ENCODE measurements at regions not wholly inside any gene's neighbourhood (a gene's known extent, or its start where the extent isn't known, plus 50 kb on each side); places are given as distances from the start of the nearest gene placed in this dataset.

- Histone ChIP-seq H3K27ac (ENCODE audit: insufficient read depth, low read length, poor library complexity, severe bottlenecking) (no peak overlapping the region), H3K4me1 (ENCODE audit: control insufficient read depth, insufficient read depth, low read length, poor library complexity, severe bottlenecking) (no peaks in the 10 kb centered on the region), H3K9me3 (ENCODE audit: control insufficient read depth, low read length) (no peaks in the 10 kb centered on the region), H3K4me3 (ENCODE audit: insufficient read depth, low read depth, low read length, poor library complexity, severe bottlenecking) (no peak overlapping the region), H3K36me3 (ENCODE audit: control insufficient read depth, insufficient read depth, low read length) (no peaks in the 10 kb centered on the region), H3K27me3 (replicated peaks; ENCODE audit: control insufficient read depth, insufficient read depth, low read length, poor library complexity, severe bottlenecking) (no peaks in the 10 kb centered on the region)
- no peak for DNase-seq
Observed at GRCh38 chr1:193736507-193736906, 550.1 kb upstream of the B3GALT2 start.

- Histone ChIP-seq H3K27me3 (replicated peaks; ENCODE audit: control insufficient read depth, insufficient read depth, low read length, poor library complexity, severe bottlenecking) (no peaks in the 10 kb centered on the region), H3K9me3 (ENCODE audit: control insufficient read depth, low read length) (no peaks in the 10 kb centered on the region), H3K27ac (ENCODE audit: insufficient read depth, low read length, poor library complexity, severe bottlenecking) (no peak overlapping the region), H3K4me1 (ENCODE audit: control insufficient read depth, insufficient read depth, low read length, poor library complexity, severe bottlenecking) (no peaks in the 10 kb centered on the region), H3K4me3 (ENCODE audit: insufficient read depth, low read depth, low read length, poor library complexity, severe bottlenecking) (no peak overlapping the region), H3K36me3 (ENCODE audit: control insufficient read depth, insufficient read depth, low read length) (no peaks in the 10 kb centered on the region)
- no peak for DNase-seq
Observed at GRCh38 chr1:193733674-193734073, 547.3 kb upstream of the B3GALT2 start.

DNA sequence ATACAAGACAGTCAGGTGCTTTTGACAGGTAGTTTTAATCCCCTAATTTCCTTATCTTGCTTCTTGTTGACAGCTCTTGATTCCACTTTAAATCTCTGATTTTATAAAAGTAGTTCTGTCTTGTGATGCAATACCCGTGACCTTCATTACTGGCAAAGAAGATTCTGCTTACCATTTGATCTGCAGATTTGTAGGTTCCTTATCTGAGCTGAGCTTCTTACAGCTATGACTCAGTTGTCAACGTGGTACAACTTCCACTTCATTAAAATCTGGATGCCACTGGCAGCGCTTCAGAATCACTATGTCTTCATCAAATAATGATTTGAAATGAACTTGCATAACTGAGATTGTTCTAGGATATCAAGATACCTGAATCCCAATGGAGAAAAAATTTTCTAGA is 543.6 kb upstream of the B3GALT2 start:
- no peaks in the 10 kb centered on the region for H3K4me1 ChIP-seq (ENCODE audit: control insufficient read depth, insufficient read depth, low read length, poor library complexity, severe bottlenecking)
- no peaks in the 10 kb centered on the region for H3K27me3 ChIP-seq (replicated peaks; ENCODE audit: control insufficient read depth, insufficient read depth, low read length, poor library complexity, severe bottlenecking)
- no peak overlapping the region for H3K27ac ChIP-seq (ENCODE audit: insufficient read depth, low read length, poor library complexity, severe bottlenecking)
- no peak overlapping the region for H3K4me3 ChIP-seq (ENCODE audit: insufficient read depth, low read depth, low read length, poor library complexity, severe bottlenecking)
- no peak for DNase-seq
- no peaks in the 10 kb centered on the region for H3K9me3 ChIP-seq (ENCODE audit: control insufficient read depth, low read length)
- no peaks in the 10 kb centered on the region for H3K36me3 ChIP-seq (ENCODE audit: control insufficient read depth, insufficient read depth, low read length)

DNA sequence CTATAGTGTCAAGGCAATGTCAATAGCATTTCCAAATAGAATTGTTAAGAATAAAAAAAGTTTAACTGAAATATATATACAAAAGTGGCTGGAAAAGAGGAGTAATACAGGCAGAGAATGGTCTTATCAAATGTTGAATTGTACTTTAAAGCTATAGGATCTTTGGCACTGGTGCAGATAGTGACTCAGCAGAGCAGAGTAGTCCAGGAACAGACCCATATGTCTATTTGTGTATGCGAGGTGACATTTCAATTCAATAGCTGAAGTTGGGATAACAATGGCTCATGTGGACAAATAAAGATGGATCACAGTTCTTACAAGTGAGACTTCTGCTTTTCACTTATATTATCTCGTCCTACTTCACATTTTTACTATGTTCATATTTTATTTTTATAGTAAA is 543.0 kb upstream of the B3GALT2 start:
- Histone ChIP-seq H3K9me3 (ENCODE audit: control insufficient read depth, low read length) (no peaks in the 10 kb centered on the region), H3K4me3 (ENCODE audit: insufficient read depth, low read depth, low read length, poor library complexity, severe bottlenecking) (no peak overlapping the region), H3K4me1 (ENCODE audit: control insufficient read depth, insufficient read depth, low read length, poor library complexity, severe bottlenecking) (no peaks in the 10 kb centered on the region), H3K27me3 (replicated peaks; ENCODE audit: control insufficient read depth, insufficient read depth, low read length, poor library complexity, severe bottlenecking) (no peaks in the 10 kb centered on the region), H3K27ac (ENCODE audit: insufficient read depth, low read length, poor library complexity, severe bottlenecking) (no peak overlapping the region), H3K36me3 (ENCODE audit: control insufficient read depth, insufficient read depth, low read length) (no peaks in the 10 kb centered on the region)
- no peak for DNase-seq

GRCh38 chr1:193727850-193728249 is 541.4 kb upstream of the B3GALT2 start:
- DNase-seq, result no peak
- Histone ChIP-seq H3K27me3 (replicated peaks; ENCODE audit: control insufficient read depth, insufficient read depth, low read length, poor library complexity, severe bottlenecking) (no peaks in the 10 kb centered on the region), H3K27ac (ENCODE audit: insufficient read depth, low read length, poor library complexity, severe bottlenecking) (no peak overlapping the region), H3K9me3 (ENCODE audit: control insufficient read depth, low read length) (no peaks in the 10 kb centered on the region), H3K36me3 (ENCODE audit: control insufficient read depth, insufficient read depth, low read length) (no peaks in the 10 kb centered on the region), H3K4me1 (ENCODE audit: control insufficient read depth, insufficient read depth, low read length, poor library complexity, severe bottlenecking) (no peaks in the 10 kb centered on the region), H3K4me3 (ENCODE audit: insufficient read depth, low read depth, low read length, poor library complexity, severe bottlenecking) (no peak overlapping the region)

DNA sequence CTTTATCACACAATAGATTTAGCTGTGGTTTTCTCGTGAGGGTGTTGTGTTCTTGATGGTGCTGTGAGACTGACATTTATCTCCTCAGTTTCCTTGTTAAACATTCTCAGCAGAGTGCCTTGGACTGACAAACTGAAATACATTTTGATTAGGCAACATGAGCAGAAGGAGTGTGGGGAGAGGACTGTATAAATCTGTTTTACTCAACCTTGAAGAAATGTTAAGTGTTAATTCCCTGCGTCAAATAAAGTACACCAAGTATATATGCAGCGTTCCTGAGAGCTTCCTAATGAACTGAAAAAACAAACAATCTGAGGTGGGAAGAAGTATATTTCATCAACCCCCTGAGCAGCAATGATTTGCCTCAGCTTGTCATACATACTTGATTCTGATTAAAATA is 540.3 kb upstream of the B3GALT2 start:
- H3K4me1 ChIP-seq (ENCODE audit: control insufficient read depth, insufficient read depth, low read length, poor library complexity, severe bottlenecking), result no peaks in the 10 kb centered on the region
- H3K36me3 ChIP-seq (ENCODE audit: control insufficient read depth, insufficient read depth, low read length), result no peaks in the 10 kb centered on the region
- no peaks in the 10 kb centered on the region for H3K9me3 ChIP-seq (ENCODE audit: control insufficient read depth, low read length)
- no peak for DNase-seq
- H3K27ac ChIP-seq (ENCODE audit: insufficient read depth, low read length, poor library complexity, severe bottlenecking), result no peak overlapping the region
- no peak overlapping the region for H3K4me3 ChIP-seq (ENCODE audit: insufficient read depth, low read depth, low read length, poor library complexity, severe bottlenecking)
- no peaks in the 10 kb centered on the region for H3K27me3 ChIP-seq (replicated peaks; ENCODE audit: control insufficient read depth, insufficient read depth, low read length, poor library complexity, severe bottlenecking)

DNA sequence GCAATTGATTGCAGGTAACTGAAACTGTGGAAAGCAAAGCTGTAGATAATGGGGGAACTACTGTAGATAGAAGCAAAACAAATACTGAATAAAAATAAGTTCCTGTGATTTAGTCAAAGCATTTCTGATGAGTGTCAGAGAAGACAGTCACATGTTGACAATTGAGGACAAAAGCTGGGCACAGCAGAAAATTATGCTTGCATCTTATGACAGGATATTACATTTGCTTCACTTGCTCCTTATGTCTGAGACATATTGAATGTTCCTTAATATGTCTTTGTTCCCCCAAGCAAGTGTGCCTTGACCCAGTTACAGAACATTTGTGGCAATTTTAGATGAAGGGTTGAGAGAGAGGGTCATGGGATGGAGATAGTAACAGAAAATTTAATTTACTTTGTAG is 526.0 kb upstream of the B3GALT2 start:
- H3K27ac ChIP-seq (ENCODE audit: insufficient read depth, low read length, poor library complexity, severe bottlenecking), result no peak overlapping the region
- H3K27me3 ChIP-seq (replicated peaks; ENCODE audit: control insufficient read depth, insufficient read depth, low read length, poor library complexity, severe bottlenecking), result no peaks in the 10 kb centered on the region
- DNase-seq, result no peak
- no peaks in the 10 kb centered on the region for H3K36me3 ChIP-seq (ENCODE audit: control insufficient read depth, insufficient read depth, low read length)
- H3K9me3 ChIP-seq (ENCODE audit: control insufficient read depth, low read length), result no peaks in the 10 kb centered on the region
- no peak overlapping the region for H3K4me3 ChIP-seq (ENCODE audit: insufficient read depth, low read depth, low read length, poor library complexity, severe bottlenecking)
- H3K4me1 ChIP-seq (ENCODE audit: control insufficient read depth, insufficient read depth, low read length, poor library complexity, severe bottlenecking), result no peaks in the 10 kb centered on the region

- no peaks in the 10 kb centered on the region for H3K4me1 ChIP-seq (ENCODE audit: control insufficient read depth, insufficient read depth, low read length, poor library complexity, severe bottlenecking)
- no peaks in the 10 kb centered on the region for H3K36me3 ChIP-seq (ENCODE audit: control insufficient read depth, insufficient read depth, low read length)
- no peak for DNase-seq
- no peak overlapping the region for H3K4me3 ChIP-seq (ENCODE audit: insufficient read depth, low read depth, low read length, poor library complexity, severe bottlenecking)
- H3K27ac ChIP-seq (ENCODE audit: insufficient read depth, low read length, poor library complexity, severe bottlenecking), result no peak overlapping the region
- no peaks in the 10 kb centered on the region for H3K9me3 ChIP-seq (ENCODE audit: control insufficient read depth, low read length)
- no peaks in the 10 kb centered on the region for H3K27me3 ChIP-seq (replicated peaks; ENCODE audit: control insufficient read depth, insufficient read depth, low read length, poor library complexity, severe bottlenecking)
Observed at GRCh38 chr1:193709607-193710006, 523.2 kb upstream of the B3GALT2 start.

DNA sequence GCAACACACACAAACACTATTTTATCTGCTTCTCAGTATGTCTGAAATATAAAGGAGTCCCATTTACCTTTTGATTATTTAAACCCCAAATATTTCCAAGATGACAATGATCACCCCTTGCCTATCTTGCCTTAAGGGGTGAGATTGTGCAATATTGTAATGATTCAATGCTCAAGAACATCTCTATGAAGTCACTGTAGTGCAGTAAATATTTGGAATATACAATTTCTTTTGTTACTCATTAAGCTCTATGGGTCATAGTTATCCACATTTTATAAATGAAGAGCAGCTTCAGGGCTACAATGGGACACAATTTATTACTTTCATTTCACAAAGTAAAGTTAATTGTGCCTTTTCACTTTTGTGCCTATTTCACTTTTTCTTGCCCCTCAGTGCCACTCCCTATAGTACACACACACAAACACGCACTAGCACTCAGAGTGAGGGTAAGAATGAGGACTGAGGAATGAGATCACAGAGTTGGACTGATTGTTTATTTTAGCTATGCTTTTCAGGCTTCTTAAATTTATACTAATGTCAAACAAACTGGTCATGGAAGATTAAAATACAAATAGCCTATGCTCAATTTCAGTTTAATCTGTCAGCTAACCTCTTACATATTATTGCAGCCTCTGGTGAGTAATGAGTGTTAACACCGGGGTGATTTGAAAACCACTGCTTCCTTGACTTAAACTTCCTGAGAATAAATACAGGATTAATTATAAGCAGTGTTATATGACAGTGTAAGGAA is 521.0 kb upstream of the B3GALT2 start:
- no peak overlapping the region for H3K4me3 ChIP-seq (ENCODE audit: insufficient read depth, low read depth, low read length, poor library complexity, severe bottlenecking)
- no peaks in the 10 kb centered on the region for H3K36me3 ChIP-seq (ENCODE audit: control insufficient read depth, insufficient read depth, low read length)
- no peak for DNase-seq
- H3K9me3 ChIP-seq (ENCODE audit: control insufficient read depth, low read length), result no peaks in the 10 kb centered on the region
- no peak overlapping the region for H3K27ac ChIP-seq (ENCODE audit: insufficient read depth, low read length, poor library complexity, severe bottlenecking)
- H3K27me3 ChIP-seq (replicated peaks; ENCODE audit: control insufficient read depth, insufficient read depth, low read length, poor library complexity, severe bottlenecking), result no peaks in the 10 kb centered on the region
- H3K4me1 ChIP-seq (ENCODE audit: control insufficient read depth, insufficient read depth, low read length, poor library complexity, severe bottlenecking), result no peaks in the 10 kb centered on the region

DNA sequence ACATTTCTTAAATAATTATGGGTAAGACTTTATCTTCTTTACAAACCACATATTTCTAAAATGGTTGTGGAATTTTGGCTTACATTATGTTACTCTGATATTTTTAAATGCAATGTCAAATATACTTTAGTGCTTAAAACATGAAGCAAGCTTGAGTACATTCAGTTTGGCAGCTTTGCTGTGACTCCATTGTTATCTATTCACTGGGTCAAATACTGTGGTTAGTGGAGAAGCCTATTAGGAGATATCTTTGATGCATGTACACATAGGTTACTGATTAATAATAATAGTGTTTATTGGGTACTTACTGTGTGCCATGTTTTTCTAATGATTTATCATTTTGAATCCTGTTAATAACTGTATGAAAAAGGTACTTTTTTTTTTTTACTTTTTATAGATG is 520.4 kb upstream of the B3GALT2 start:
- no peaks in the 10 kb centered on the region for H3K27me3 ChIP-seq (replicated peaks; ENCODE audit: control insufficient read depth, insufficient read depth, low read length, poor library complexity, severe bottlenecking)
- H3K36me3 ChIP-seq (ENCODE audit: control insufficient read depth, insufficient read depth, low read length), result no peaks in the 10 kb centered on the region
- H3K4me3 ChIP-seq (ENCODE audit: insufficient read depth, low read depth, low read length, poor library complexity, severe bottlenecking), result no peak overlapping the region
- no peak overlapping the region for H3K27ac ChIP-seq (ENCODE audit: insufficient read depth, low read length, poor library complexity, severe bottlenecking)
- no peak for DNase-seq
- no peaks in the 10 kb centered on the region for H3K9me3 ChIP-seq (ENCODE audit: control insufficient read depth, low read length)
- no peaks in the 10 kb centered on the region for H3K4me1 ChIP-seq (ENCODE audit: control insufficient read depth, insufficient read depth, low read length, poor library complexity, severe bottlenecking)
